HCT116 (cell line): ENCODE measurements at regions not wholly inside any gene's neighbourhood (a gene's known extent, or its start where the extent isn't known, plus 50 kb on each side); places are given as distances from the start of the nearest gene placed in this dataset.

Experiments
- ATAC-seq: fragments of 200-7000 bp; cut with Tn5 transposase; 2 replicates; pipeline ENCODE4 v1.9.1; 2020; ENCODE audit warnings: mild to moderate bottlenecking, moderate library complexity
- BruUV-seq: library from RNA; stranded (reverse); fragments of 400-500 nt; replicated peaks from 2 replicates; lab custom pipeline; 2021; lab: Mats Ljungman, UMichigan
- CTCF ChIA-PET: fragments of 300-600 bp; sonication (Branson Sonifier 250); formaldehyde crosslinking; loops from one replicate; lab custom pipeline; 2021; ENCODE audit warnings: antibody characterized with exemption; lab: Charles Lee
- POLR2A ChIA-PET: fragments of 300-600, 350-600 bp; sonication (Branson Sonifier 250); formaldehyde crosslinking; loops from one replicate; lab custom pipeline; 2021; ENCODE audit warnings: antibody characterized with exemption; lab: Charles Lee
- RAD21 ChIA-PET, 2 experiments: fragments of 300-600 bp; sonication (Branson Sonifier 250); formaldehyde crosslinking; loops; one replicate each; lab custom pipeline; 2023; ENCODE audit warnings: low total read pairs in 2 of 2; ENCODE audit not compliant: uncharacterized antibody in 2 of 2, unreplicated experiment in 2 of 2, low non-redundant PET in 1 of 2; lab: Charles Lee
- DNase-seq: peaks from one replicate; pipeline ENCODE4 v3.0.0-alpha.2; 2010; ENCODE audit warnings: low read depth, low spot score
- H2AFZ ChIP-seq: fragments of 200-600 bp; shearing (Covaris generic), sonication (generic); 2 replicates; pipeline ENCODE4 v1.6.1; 2017; ENCODE audit warnings: low read depth, mixed run types, mixed read lengths, antibody characterized with exemption, low read length; ENCODE audit not compliant: poor library complexity, severe bottlenecking
- H3K27ac ChIP-seq: 2 replicates; pipeline ENCODE4 v1.5.1; 2012; ENCODE audit warnings: low read depth, low read length
- H3K27me3 ChIP-seq: fragments of 200-600 bp; sonication (generic); 2 replicates; pipeline ENCODE4 v1.6.1; 2016; ENCODE audit warnings: mixed run types, low read length, mixed read lengths; ENCODE audit not compliant: insufficient read depth
- H3K36me3 ChIP-seq, 2 experiments: fragments of 200-500 bp in 1 of 2; fragments of 200-600 bp in 1 of 2; sonication (Bioruptor generic) in 1 of 2; sonication (generic) in 1 of 2; 2 replicates each; pipeline versions ENCODE4 v1.5.1 to v1.6.1; 2014 to 2016; ENCODE audit warnings: low read length in 2 of 2, inconsistent platforms in 1 of 2, mixed read lengths in 1 of 2, mixed run types in 1 of 2; ENCODE audit not compliant: insufficient read depth in 2 of 2, control insufficient read depth in 1 of 2
- H3K4me1 ChIP-seq, 2 experiments: fragments of 200-600 bp in 1 of 2; sonication (generic) in 1 of 2; 2 replicates each; pipeline versions ENCODE4 v1.5.1 to v1.6.1; 2012 to 2017; ENCODE audit warnings: low read length in 2 of 2, inconsistent platforms in 1 of 2, mild to moderate bottlenecking in 1 of 2, mixed read lengths in 1 of 2, mixed run types in 1 of 2, moderate library complexity in 1 of 2; ENCODE audit not compliant: insufficient read depth in 2 of 2, control insufficient read depth in 1 of 2
- H3K4me2 ChIP-seq: fragments of 200-600 bp; sonication (generic); 2 replicates; pipeline ENCODE4 v1.6.1; 2017; ENCODE audit warnings: mixed run types, low read length, mixed read lengths
- H3K4me3 ChIP-seq, 2 experiments: fragments of 200-600 bp in 1 of 2; sonication (generic) in 1 of 2; replicated peaks in 1 of 2; 2 replicates each; pipeline ENCODE4 v1.5.1; 2011 to 2016; ENCODE audit warnings: low read length in 2 of 2, control low read depth in 1 of 2, low read depth in 1 of 2, mild to moderate bottlenecking in 1 of 2, mixed read lengths in 1 of 2, mixed run types in 1 of 2
- H3K79me2 ChIP-seq: fragments of 200-600 bp; sonication (generic); 2 replicates; pipeline ENCODE4 v1.6.1; 2017; ENCODE audit warnings: mild to moderate bottlenecking, mixed run types, low read length, moderate library complexity, mixed read lengths; ENCODE audit not compliant: insufficient read depth
- H3K9ac ChIP-seq: fragments of 200-600 bp; sonication (generic); 2 replicates; pipeline ENCODE4 v1.6.1; 2016; ENCODE audit warnings: low read length, mixed read lengths
- H3K9me2 ChIP-seq: fragments of 200-600 bp; sonication (generic), shearing (Covaris generic); 2 replicates; pipeline ENCODE4 v1.6.1; 2017; ENCODE audit warnings: mixed run types, mild to moderate bottlenecking, moderate library complexity; ENCODE audit not compliant: insufficient read depth
- H3K9me3 ChIP-seq, 2 experiments: fragments of 200-500 bp in 1 of 2; fragments of 200-600 bp in 1 of 2; sonication (Bioruptor generic) in 1 of 2; sonication (generic) in 1 of 2; 2 replicates each; pipeline ENCODE4 v1.6.1; 2014 to 2017; ENCODE audit warnings: low read length in 2 of 2, mixed read lengths in 2 of 2, inconsistent platforms in 1 of 2, low read depth in 1 of 2, mild to moderate bottlenecking in 1 of 2, mixed run types in 1 of 2, moderate library complexity in 1 of 2; ENCODE audit not compliant: control insufficient read depth in 1 of 2, insufficient read depth in 1 of 2
- H4K20me1 ChIP-seq: fragments of 200-600 bp; sonication (generic), shearing (Covaris generic); 2 replicates; pipeline ENCODE4 v1.6.1; 2017; ENCODE audit warnings: mixed run types, mild to moderate bottlenecking, moderate library complexity; ENCODE audit not compliant: insufficient read depth
- ATF3 ChIP-seq: IDR thresholded peaks from 2 replicates; pipeline ENCODE4 v1.6.1; 2012
- EGR1 ChIP-seq: IDR thresholded peaks from 2 replicates; pipeline ENCODE4 v1.6.1; 2012; ENCODE audit warnings: low read depth
- EZH2phosphoT487 ChIP-seq: fragments of 200-600 bp; IDR thresholded peaks from 2 replicates; pipeline ENCODE4 v1.6.1; 2018; ENCODE audit warnings: antibody characterized with exemption, borderline replicate concordance
- POLR2A ChIP-seq: IDR thresholded peaks from 2 replicates; pipeline ENCODE4 v1.7.0; 2011; ENCODE audit warnings: borderline replicate concordance; ENCODE audit not compliant: insufficient read depth, insufficient read length; ENCODE audit errors: extremely low read depth
- POLR2AphosphoS5 ChIP-seq: IDR thresholded peaks from 2 replicates; pipeline ENCODE4 v1.6.1; 2011; ENCODE audit warnings: mild to moderate bottlenecking, low read depth, low read length, moderate library complexity
- SIN3A ChIP-seq: IDR thresholded peaks from 2 replicates; pipeline ENCODE4 v1.6.1; 2012; ENCODE audit warnings: low read depth
- TCF7L2 ChIP-seq: IDR thresholded peaks from 2 replicates; pipeline ENCODE4 v1.7.0; 2011; ENCODE audit warnings: borderline replicate concordance, inconsistent platforms; ENCODE audit not compliant: insufficient read depth, insufficient read length; ENCODE audit errors: extremely low read depth
- YY1 ChIP-seq: IDR thresholded peaks from 2 replicates; pipeline ENCODE4 v1.6.1; 2011; ENCODE audit warnings: low read length, low read depth, moderate library complexity, mild to moderate bottlenecking; ENCODE audit not compliant: insufficient replicate concordance; ENCODE audit errors: extremely low read depth
- ZFX ChIP-seq: fragments of 450-650 bp; IDR thresholded peaks from 2 replicates; pipeline ENCODE4 v1.6.1; 2017
- ZNF274 ChIP-seq: fragments of 200-500 bp; sonication (Bioruptor generic); IDR thresholded peaks from 2 replicates; pipeline ENCODE4 v1.6.1; 2014; ENCODE audit warnings: mild to moderate bottlenecking, low read depth, low read length, inconsistent platforms
- intact Hi-C: fragments of 100-400 bp; cut with micrococcal nuclease; formaldehyde crosslinking; loops from 2 replicates; pipeline ENCODE4 v1.10.0; 2022

DNA sequence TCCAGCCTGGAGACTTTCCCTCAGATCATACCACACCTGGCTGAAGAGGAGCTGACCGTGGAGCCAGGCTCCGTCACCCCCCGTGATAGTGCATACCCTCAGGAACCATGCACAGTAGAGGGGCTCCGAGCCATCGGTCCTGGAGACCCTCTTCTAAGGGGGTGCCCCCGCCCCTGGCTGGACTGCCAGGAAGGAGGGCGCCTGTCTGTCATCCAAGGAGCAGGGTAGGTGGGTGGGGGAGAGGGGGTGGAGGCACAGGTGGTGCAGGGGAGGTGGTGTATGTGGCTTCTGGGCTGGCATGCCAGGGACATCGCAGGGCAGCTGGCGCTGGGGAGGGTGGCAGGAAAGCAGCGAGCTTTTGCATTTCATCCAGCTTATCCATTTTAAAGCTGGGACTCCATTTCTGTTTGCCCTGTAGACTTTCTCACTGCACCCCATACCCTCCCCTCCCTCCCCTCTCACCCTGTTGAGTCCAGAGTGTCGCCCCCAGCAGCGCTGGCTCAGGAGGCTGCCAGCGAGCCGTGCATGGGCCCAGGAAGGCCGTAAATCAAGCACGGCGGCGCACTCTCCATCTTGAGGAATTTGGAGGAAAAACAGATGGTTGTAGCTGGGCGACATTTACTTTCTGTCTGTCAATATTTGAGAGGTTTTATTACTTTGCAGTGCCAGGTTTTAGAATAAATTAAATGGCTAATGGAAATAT is 56.2 kb upstream of the HS6ST1 start:
- ATAC-seq (no peak), DNase-seq (no peak)
- ChIA-PET POLR2A (no interaction called here), CTCF (no interaction called here), RAD21 (no interaction called here)
- H2AFZ ChIP-seq, result no peak overlapping the region
- no peaks in the 10 kb centered on the region for H3K36me3 ChIP-seq
- no peak overlapping the region for H3K27ac ChIP-seq
- H3K9me3 ChIP-seq, result no peaks in the 10 kb centered on the region
- no peaks in the 10 kb centered on the region for H3K27me3 ChIP-seq
- H4K20me1 ChIP-seq, result no peaks in the 10 kb centered on the region
- no peaks in the 10 kb centered on the region for H3K79me2 ChIP-seq
- no peaks in the 10 kb centered on the region for H3K9me2 ChIP-seq
- H3K4me3 ChIP-seq, result no peak overlapping the region
- no TSS peak for BruUV-seq
- H3K4me1 ChIP-seq, result peaks cover 4 to 6% of the 10 kb centered on the region in 2 experiments; a peak in 2 of 4 replicates
- no peak overlapping the region for H3K9ac ChIP-seq
- intact Hi-C loops, result no loop called here
- no peak overlapping the region for H3K4me2 ChIP-seq
- no peak for TF ChIP-seq POLR2A
- TF ChIP-seq SIN3A, result no peak
- TF ChIP-seq, all 23 proteins: peak for 0

- Histone ChIP-seq H2AFZ (no peak overlapping the region), H3K27me3 (no peaks in the 10 kb centered on the region)
- DNase-seq, result no peak
- TF ChIP-seq ATF3 (no peak), POLR2A (no peak), EGR1 (no peak), YY1 (no peak), POLR2AphosphoS5 (no peak), ZNF274 (no peak), ZFX (no peak), EZH2phosphoT487 (no peak), TCF7L2 (no peak), SIN3A (no peak)
- TF ChIP-seq, all 23 proteins: peak for 0
- Histone ChIP-seq H3K36me3 (no peaks in the 10 kb centered on the region), H3K4me1 (peaks cover 4 to 6% of the 10 kb centered on the region in 2 experiments; a peak in 2 of 4 replicates), H3K79me2 (no peaks in the 10 kb centered on the region), H3K4me3 (no peak overlapping the region), H3K9ac (no peak overlapping the region), H3K27ac (no peak overlapping the region), H3K9me3 (no peaks in the 10 kb centered on the region), H3K9me2 (no peaks in the 10 kb centered on the region), H3K4me2 (no peak overlapping the region), H4K20me1 (no peaks in the 10 kb centered on the region)
- POLR2A ChIA-PET, result no interaction called here
- intact Hi-C loops, result no loop called here
- no peak for ATAC-seq
- RAD21 ChIA-PET, result no interaction called here
- no TSS peak for BruUV-seq
- CTCF ChIA-PET, result no interaction called here
Observed at GRCh38 chr2:128375454-128375853, 56.8 kb upstream of the HS6ST1 start.
